GM21423 (cell line): ENCODE measurements at regions not wholly inside any gene's neighbourhood (a gene's known extent, or its start where the extent isn't known, plus 50 kb on each side); places are given as distances from the start of the nearest gene placed in this dataset.

Source experiments
- ATAC-seq: cut with Tn5 transposase; IDR thresholded peaks from one replicate; pipeline ENCODE4 v1.9.1; 2021; ENCODE audit warnings: mild to moderate bottlenecking, moderate library complexity; ENCODE audit not compliant: unreplicated experiment

GRCh38 chr3:116920826-116921610, 211.4 kb downstream of the TUSC7 start:
- no peak for ATAC-seq

- ATAC-seq: no peak
Observed at GRCh38 chr3:116927918-116928317, 218.3 kb downstream of the TUSC7 start.

GRCh38 chr3:116929505-116930222, 220.1 kb downstream of the TUSC7 start:
- ATAC-seq: no peak

GRCh38 chr3:116930786-116931185, 221.2 kb downstream of the TUSC7 start:
- ATAC-seq: no peak

GRCh38 chr3:116939091-116939490, 229.5 kb downstream of the TUSC7 start:
- no peak for ATAC-seq

- no peak for ATAC-seq
Observed at GRCh38 chr3:116939550-116939949, 230.0 kb downstream of the TUSC7 start.

GRCh38 chr3:116940719-116941118, 231.1 kb downstream of the TUSC7 start:
- ATAC-seq: no peak

- ATAC-seq: no peak
Observed at GRCh38 chr3:116946376-116946775, 236.8 kb downstream of the TUSC7 start.

- no peak for ATAC-seq
Observed at GRCh38 chr3:116947148-116947547, 237.6 kb downstream of the TUSC7 start.

- ATAC-seq: no peak
Observed at GRCh38 chr3:116947809-116948208, 238.2 kb downstream of the TUSC7 start.

GRCh38 chr3:116950301-116951055, 240.9 kb downstream of the TUSC7 start:
- no peak for ATAC-seq

GRCh38 chr3:116951610-116952009, 242.0 kb downstream of the TUSC7 start:
- no peak for ATAC-seq

- no peak for ATAC-seq
Observed at GRCh38 chr3:116958291-116958690, 248.7 kb downstream of the TUSC7 start.

- ATAC-seq: no peak
Observed at GRCh38 chr3:116961106-116961505, 251.5 kb downstream of the TUSC7 start.

GRCh38 chr3:116963802-116964201, 254.2 kb downstream of the TUSC7 start:
- ATAC-seq: no peak

- no peak for ATAC-seq
Observed at GRCh38 chr3:116966649-116967048, 257.1 kb downstream of the TUSC7 start.

- no peak for ATAC-seq
Observed at GRCh38 chr3:116969135-116969534, 259.6 kb downstream of the TUSC7 start.

- ATAC-seq: no peak
Observed at GRCh38 chr3:116969646-116970045, 260.1 kb downstream of the TUSC7 start.

GRCh38 chr3:116971531-116971930, 262.0 kb downstream of the TUSC7 start:
- no peak for ATAC-seq

- ATAC-seq: no peak
Observed at GRCh38 chr3:116974702-116975101, 265.1 kb downstream of the TUSC7 start.

GRCh38 chr3:116977441-116977840, 267.9 kb downstream of the TUSC7 start:
- ATAC-seq: no peak

GRCh38 chr3:116980099-116980498, 270.5 kb downstream of the TUSC7 start:
- no peak for ATAC-seq
